H1 (cell line): ENCODE measurements at regions not wholly inside any gene's neighbourhood (a gene's known extent, or its start where the extent isn't known, plus 50 kb on each side); places are given as distances from the start of the nearest gene placed in this dataset.

ENCODE experiments used
- BACH1 ChIP-seq: IDR thresholded peaks from 2 replicates; pipeline ENCODE4 v1.6.1; 2012; ENCODE audit warnings: low read length, improper control_type of control experiment
- CHD2 ChIP-seq: IDR thresholded peaks from 2 replicates; pipeline ENCODE4 v1.6.1; 2012; ENCODE audit warnings: low read length, improper control_type of control experiment
- HDAC6 ChIP-seq: IDR thresholded peaks from one replicate; pipeline ENCODE4 v1.7.1; 2012; ENCODE audit warnings: low read depth, mild to moderate bottlenecking, inconsistent platforms, low read length, moderate library complexity
- JUND ChIP-seq: IDR thresholded peaks from 2 replicates; pipeline ENCODE4 v1.6.1; 2011; ENCODE audit warnings: mild to moderate bottlenecking, improper control_type of control experiment, low read length
- MAX ChIP-seq: IDR thresholded peaks from 2 replicates; pipeline ENCODE4 v1.6.1; 2012; ENCODE audit warnings: inconsistent platforms
- NRF1 ChIP-seq: IDR thresholded peaks from 2 replicates; pipeline ENCODE4 v1.6.1; 2011; ENCODE audit warnings: mild to moderate bottlenecking, low read depth, low read length, improper control_type of control experiment
- POLR2A ChIP-seq, 2 experiments: IDR thresholded peaks; 1 replicate in 1 of 2; 2 replicates in 1 of 2; pipeline ENCODE4 v1.6.1; 2011; ENCODE audit warnings: low read depth in 2 of 2, low read length in 2 of 2, mild to moderate bottlenecking in 2 of 2; ENCODE audit errors: control extremely low read depth in 1 of 2
- POLR2AphosphoS5 ChIP-seq: IDR thresholded peaks from 2 replicates; pipeline ENCODE4 v1.6.1; 2011; ENCODE audit warnings: low read depth, low read length
- SIN3A ChIP-seq, 2 experiments: IDR thresholded peaks in 1 of 2; conservative IDR thresholded peaks in 1 of 2; 2 replicates each; pipeline ENCODE4 v1.6.1; 2011 to 2012; ENCODE audit warnings: low read length in 2 of 2, improper control_type of control experiment in 1 of 2, low read depth in 1 of 2, mild to moderate bottlenecking in 1 of 2
- TAF1 ChIP-seq: IDR thresholded peaks from 2 replicates; pipeline ENCODE4 v1.6.1; 2011; ENCODE audit warnings: mild to moderate bottlenecking, low read depth, low read length
- TBP ChIP-seq: IDR thresholded peaks from 2 replicates; pipeline ENCODE4 v1.6.1; 2011; ENCODE audit warnings: low read depth, low read length, improper control_type of control experiment
- YY1 ChIP-seq: IDR thresholded peaks from 2 replicates; pipeline ENCODE4 v1.6.1; 2011; ENCODE audit warnings: low read depth, mild to moderate bottlenecking, low read length
- TF ChIP-seq, protein P1 (sequence below), 3 experiments: IDR thresholded peaks; 1 replicate in 2 of 3; 2 replicates in 1 of 3; pipeline versions ENCODE4 v1.5.1 to v1.6.1; 2011; ENCODE audit warnings: low read length in 3 of 3, mild to moderate bottlenecking in 3 of 3, inconsistent platforms in 2 of 3, low read depth in 1 of 3, moderate library complexity in 1 of 3; ENCODE audit not compliant: insufficient read depth in 1 of 3; ENCODE audit errors: control extremely low read depth in 1 of 3
- TF ChIP-seq, protein P2 (sequence below): IDR thresholded peaks from 2 replicates; pipeline ENCODE4 v1.6.1; 2011; ENCODE audit warnings: low read depth, mild to moderate bottlenecking, low read length; ENCODE audit not compliant: insufficient read depth

GRCh38 chr7:120021085-120021484 lies 251.9 kb upstream of the KCND2 start:
- TF ChIP-seq POLR2A (IDR thresholded peaks at IDR 0.05; ENCODE audit: control extremely low read depth in 1 of 2, low read depth in 2 of 2, low read length in 2 of 2) (no peak), YY1 (no peak), POLR2AphosphoS5 (no peak), HDAC6 (no peak), JUND (no peak), BACH1 (no peak), TAF1 (no peak), NRF1 (no peak), SIN3A (conservative IDR thresholded peaks at IDR 0.05 in 1 of 2, IDR thresholded peaks at IDR 0.05 in 1 of 2; ENCODE audit: low read depth in 1 of 2, low read length in 2 of 2) (no peak), MAX (no peak), TBP (no peak), CHD2 (no peak)
- TF ChIP-seq, protein P1, sequence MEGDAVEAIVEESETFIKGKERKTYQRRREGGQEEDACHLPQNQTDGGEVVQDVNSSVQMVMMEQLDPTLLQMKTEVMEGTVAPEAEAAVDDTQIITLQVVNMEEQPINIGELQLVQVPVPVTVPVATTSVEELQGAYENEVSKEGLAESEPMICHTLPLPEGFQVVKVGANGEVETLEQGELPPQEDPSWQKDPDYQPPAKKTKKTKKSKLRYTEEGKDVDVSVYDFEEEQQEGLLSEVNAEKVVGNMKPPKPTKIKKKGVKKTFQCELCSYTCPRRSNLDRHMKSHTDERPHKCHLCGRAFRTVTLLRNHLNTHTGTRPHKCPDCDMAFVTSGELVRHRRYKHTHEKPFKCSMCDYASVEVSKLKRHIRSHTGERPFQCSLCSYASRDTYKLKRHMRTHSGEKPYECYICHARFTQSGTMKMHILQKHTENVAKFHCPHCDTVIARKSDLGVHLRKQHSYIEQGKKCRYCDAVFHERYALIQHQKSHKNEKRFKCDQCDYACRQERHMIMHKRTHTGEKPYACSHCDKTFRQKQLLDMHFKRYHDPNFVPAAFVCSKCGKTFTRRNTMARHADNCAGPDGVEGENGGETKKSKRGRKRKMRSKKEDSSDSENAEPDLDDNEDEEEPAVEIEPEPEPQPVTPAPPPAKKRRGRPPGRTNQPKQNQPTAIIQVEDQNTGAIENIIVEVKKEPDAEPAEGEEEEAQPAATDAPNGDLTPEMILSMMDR (IDR thresholded peaks at IDR 0.05; ENCODE audit: control extremely low read depth in 1 of 3, insufficient read depth in 1 of 3, low read depth in 1 of 3, low read length in 3 of 3) = no peak
- TF ChIP-seq, protein P2, sequence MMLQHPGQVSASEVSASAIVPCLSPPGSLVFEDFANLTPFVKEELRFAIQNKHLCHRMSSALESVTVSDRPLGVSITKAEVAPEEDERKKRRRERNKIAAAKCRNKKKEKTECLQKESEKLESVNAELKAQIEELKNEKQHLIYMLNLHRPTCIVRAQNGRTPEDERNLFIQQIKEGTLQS = no peak
